Keratinocyte (primary cell): ENCODE measurements at regions not wholly inside any gene's neighbourhood (a gene's known extent, or its start where the extent isn't known, plus 50 kb on each side); places are given as distances from the start of the nearest gene placed in this dataset.

ENCODE experiments used
- DNase-seq: peaks from one replicate; pipeline ENCODE4 v3.0.0-alpha.2; 2011; ENCODE audit warnings: low read depth, missing footprints, low spot score
- FAIRE-seq: peaks from 2 replicates; lab custom pipeline; 2011; peaks lifted over from hg19 to GRCh38; lab: Jason Lieb, UNC
- H2AFZ ChIP-seq: 2 replicates; pipeline ENCODE4 v1.6.0; 2012; ENCODE audit warnings: low read length, control low read depth, inconsistent platforms; ENCODE audit not compliant: control insufficient read depth
- H3K27ac ChIP-seq: 2 replicates; pipeline ENCODE4 v1.5.1; 2011; ENCODE audit warnings: low read length; ENCODE audit not compliant: control insufficient read depth, insufficient read depth
- H3K27me3 ChIP-seq: 3 replicates; pipeline ENCODE4 v1.6.0; 2011; ENCODE audit warnings: low read length; ENCODE audit not compliant: control insufficient read depth, insufficient read depth; ENCODE audit errors: extremely low read depth
- H3K36me3 ChIP-seq, 2 experiments: 2 replicates in 1 of 2; 3 replicates in 1 of 2; pipeline ENCODE4 v1.5.1; 2011; ENCODE audit warnings: low read length in 2 of 2, mild to moderate bottlenecking in 1 of 2; ENCODE audit not compliant: control insufficient read depth in 2 of 2, insufficient read depth in 2 of 2; ENCODE audit errors: extremely low read depth in 1 of 2
- H3K4me1 ChIP-seq: 3 replicates; pipeline ENCODE4 v1.5.1; 2011; ENCODE audit warnings: low read length; ENCODE audit not compliant: control insufficient read depth, insufficient read depth; ENCODE audit errors: extremely low read depth
- H3K4me2 ChIP-seq: 3 replicates; pipeline ENCODE4 v1.6.0; 2011; ENCODE audit warnings: low read depth, low read length; ENCODE audit not compliant: control insufficient read depth, insufficient read depth; ENCODE audit errors: extremely low read depth
- H3K4me3 ChIP-seq, 3 experiments: fragments of 200-600 bp in 1 of 3; sonication (generic) in 1 of 3; 2 replicates in 2 of 3; 3 replicates in 1 of 3; pipeline ENCODE4 v1.5.1; 2011 to 2016; ENCODE audit warnings: low read length in 3 of 3, mild to moderate bottlenecking in 3 of 3, control low read depth in 2 of 3, inconsistent platforms in 1 of 3, low read depth in 1 of 3, mixed read lengths in 1 of 3, mixed run types in 1 of 3, moderate library complexity in 1 of 3; ENCODE audit not compliant: control insufficient read depth in 2 of 3, insufficient read depth in 2 of 3; ENCODE audit errors: extremely low read depth in 1 of 3
- H3K79me2 ChIP-seq: 2 replicates; pipeline ENCODE4 v1.6.0; 2012; ENCODE audit warnings: low read length; ENCODE audit not compliant: control insufficient read depth, insufficient read depth
- H3K9ac ChIP-seq: 3 replicates; pipeline ENCODE4 v1.6.0; 2011; ENCODE audit warnings: low read length; ENCODE audit not compliant: control insufficient read depth, insufficient read depth; ENCODE audit errors: extremely low read depth
- H3K9me1 ChIP-seq: 3 replicates; pipeline ENCODE4 v1.6.0; 2011; ENCODE audit warnings: low read length; ENCODE audit not compliant: control insufficient read depth, insufficient read depth; ENCODE audit errors: extremely low read depth
- H3K9me3 ChIP-seq: 2 replicates; pipeline ENCODE4 v1.5.1; 2012; ENCODE audit warnings: low read depth, low read length; ENCODE audit not compliant: control insufficient read depth
- H4K20me1 ChIP-seq: 3 replicates; pipeline ENCODE4 v1.6.0; 2011; ENCODE audit warnings: low read length; ENCODE audit not compliant: control insufficient read depth, insufficient read depth; ENCODE audit errors: extremely low read depth
- CTCF ChIP-seq, 3 experiments: IDR thresholded peaks in 1 of 3; conservative IDR thresholded peaks in 1 of 3; optimal IDR thresholded peaks in 1 of 3; 2 replicates in 2 of 3; 3 replicates in 1 of 3; pipeline versions ENCODE3 to v1.5.1; 2011; ENCODE audit warnings: low read length in 3 of 3, mild to moderate bottlenecking in 3 of 3, moderate library complexity in 2 of 3, control low read depth in 1 of 3, inconsistent platforms in 1 of 3; ENCODE audit not compliant: insufficient read depth in 2 of 3; ENCODE audit errors: extremely low read depth in 1 of 3
- EZH2 ChIP-seq: IDR thresholded peaks from one replicate; pipeline ENCODE4 v1.6.1; 2012; ENCODE audit warnings: inconsistent platforms, mild to moderate bottlenecking, low read length, moderate library complexity
- dilution Hi-C: fragments of 300-500 bp; cut with MboI; formaldehyde crosslinking; loops from one replicate; pipeline ENCODE4 v1.7.0; 2020; ENCODE audit warnings: low sequenced_read_pairs; ENCODE audit not compliant: extremely low pct_ligation_motif_present

- no peaks in the 10 kb centered on the region for H3K9me3 ChIP-seq
- no peaks in the 10 kb centered on the region for H3K4me1 ChIP-seq
- no peak overlapping the region for H2AFZ ChIP-seq
- H3K4me2 ChIP-seq: no peak overlapping the region
- H3K4me3 ChIP-seq: no peak overlapping the region
- no peak overlapping the region for H3K9ac ChIP-seq
- dilution Hi-C loops: no loop called here
- no peak overlapping the region for H3K27ac ChIP-seq
- H3K79me2 ChIP-seq: no peaks in the 10 kb centered on the region
- no peaks in the 10 kb centered on the region for H3K27me3 ChIP-seq
- H4K20me1 ChIP-seq: no peaks in the 10 kb centered on the region
- no peak for DNase-seq
- no peaks in the 10 kb centered on the region for H3K36me3 ChIP-seq
- H3K9me1 ChIP-seq: no peaks in the 10 kb centered on the region
- TF ChIP-seq EZH2 (no peak), CTCF (optimal IDR thresholded peaks at IDR 0.05 in 1 of 3, IDR thresholded peaks at IDR 0.05 in 1 of 3, conservative IDR thresholded peaks at IDR 0.05 in 1 of 3; ENCODE audit: extremely low read depth in 1 of 3, insufficient read depth in 2 of 3, low read length in 3 of 3) (no peak)
- no peak for FAIRE-seq
These were observed 132.3 kb upstream of the COL5A1 start for GRCh38 chr9:134509281-134509680.

GRCh38 chr9:134509817-134510216 lies 131.8 kb upstream of the COL5A1 start:
- dilution Hi-C loops: no loop called here
- H3K79me2 ChIP-seq: no peaks in the 10 kb centered on the region
- H2AFZ ChIP-seq: no peak overlapping the region
- TF ChIP-seq CTCF (optimal IDR thresholded peaks at IDR 0.05 in 1 of 3, IDR thresholded peaks at IDR 0.05 in 1 of 3, conservative IDR thresholded peaks at IDR 0.05 in 1 of 3; ENCODE audit: extremely low read depth in 1 of 3, insufficient read depth in 2 of 3, low read length in 3 of 3) (no peak), EZH2 (no peak)
- no peak overlapping the region for H3K4me2 ChIP-seq
- H4K20me1 ChIP-seq: no peaks in the 10 kb centered on the region
- FAIRE-seq: no peak
- no peaks in the 10 kb centered on the region for H3K27me3 ChIP-seq
- H3K27ac ChIP-seq: no peak overlapping the region
- no peaks in the 10 kb centered on the region for H3K4me1 ChIP-seq
- DNase-seq: no peak
- no peak overlapping the region for H3K9ac ChIP-seq
- no peaks in the 10 kb centered on the region for H3K36me3 ChIP-seq
- no peaks in the 10 kb centered on the region for H3K9me3 ChIP-seq
- H3K9me1 ChIP-seq: no peaks in the 10 kb centered on the region
- no peak overlapping the region for H3K4me3 ChIP-seq
